Motor neuron (in vitro differentiated cells): ENCODE measurements at regions not wholly inside any gene's neighbourhood (a gene's known extent, or its start where the extent isn't known, plus 50 kb on each side); places are given as distances from the start of the nearest gene placed in this dataset.

ENCODE experiments used
- ATAC-seq, 8 experiments: fragments of 200-7000 bp; cut with Tn5 transposase; replicated peaks in 6 of 8; 2 replicates each; pipeline ENCODE4 v1.8.0; 2021; ENCODE audit warnings: mild to moderate bottlenecking in 8 of 8, moderate library complexity in 8 of 8
- H3K27ac ChIP-seq, 2 donors: fragments of 250-450 bp; sonication (Bioruptor Pico); 2 replicates each; pipeline ENCODE4 v1.9.0; 2021; ENCODE audit warnings: antibody characterized with exemption in 2 of 2, mild to moderate bottlenecking in 2 of 2, moderate library complexity in 1 of 2
- H3K4me1 ChIP-seq, 2 donors: fragments of 250-450 bp; sonication (Bioruptor Pico); replicated peaks in 1 of 2; 2 replicates each; pipeline ENCODE4 v1.6.1; 2021; ENCODE audit warnings: antibody characterized with exemption in 2 of 2, mild to moderate bottlenecking in 2 of 2, moderate library complexity in 1 of 2
- H3K4me3 ChIP-seq, 5 donors: fragments of 250-450 bp; sonication (Bioruptor Pico); 2 replicates each; pipeline ENCODE4 v1.9.0; 2021; ENCODE audit warnings: antibody characterized with exemption in 5 of 5, mild to moderate bottlenecking in 5 of 5, moderate library complexity in 4 of 5
- WGBS, 10 experiments: fragments of 450-650 bp; shearing (Covaris generic); methylation state at CpG; one replicate each; pipeline ENCODE4 v1.0.0; 2022; 5-methylcytosine and 5-hydroxymethylcytosine counted together
- in situ Hi-C, 9 experiments: fragments of 400-800 bp; cut with MboI; loops; one replicate each; pipeline ENCODE4 v1.15.0; 2021; ENCODE audit warnings: low sequenced_read_pairs in 9 of 9, low pct_unique_long_range_greater_than_20kb in 2 of 9; ENCODE audit not compliant: unreplicated experiment in 9 of 9

GRCh38 chr1:186511761-186512637 is 51.1 kb upstream of the PDC start:
- no peak overlapping the region for H3K27ac ChIP-seq
- H3K4me1 ChIP-seq, result no peaks in the 10 kb centered on the region
- 40 to 100% (median 80%) methylated on average over 2 to 11 of the region's 14 CpGs; no CpG with 5 or more reads in 1 of the 10 experiments for WGBS, 10 experiments
- no peak overlapping the region for H3K4me3 ChIP-seq
- no peak for ATAC-seq
- in situ Hi-C loops, result no loop called here
